H1 (cell line): ENCODE measurements at regions not wholly inside any gene's neighbourhood (a gene's known extent, or its start where the extent isn't known, plus 50 kb on each side); places are given as distances from the start of the nearest gene placed in this dataset.
"Not testable (repeated sequence)": the region's sequence is repeated elsewhere in the genome, so short reads cannot be mapped to it uniquely, and the experiment has no call there.

Source experiments
- CTCF ChIA-PET: fragments of 300-600 bp; sonication (Branson Sonifier 250); formaldehyde crosslinking; loops from one replicate; lab custom pipeline; 2021; ENCODE audit not compliant: partially characterized antibody; lab: Charles Lee
- POLR2A ChIA-PET: fragments of 300-600 bp; sonication (Branson Sonifier 250); formaldehyde crosslinking; loops from one replicate; lab custom pipeline; 2021; ENCODE audit warnings: inconsistent platforms; ENCODE audit not compliant: partially characterized antibody; lab: Charles Lee
- DNase-seq, 2 experiments: peaks; one replicate each; pipeline versions ENCODE4 v3.0.0 to v3.0.0-alpha.2; 2010 to 2022; ENCODE audit warnings: low spot score in 2 of 2, low read depth in 1 of 2, mixed read lengths in 1 of 2
- FAIRE-seq: peaks from 2 replicates; lab custom pipeline; 2011; peaks lifted over from hg19 to GRCh38; lab: Jason Lieb, UNC
- H2AFZ ChIP-seq: 2 replicates; pipeline ENCODE4 v1.8.1; 2012; ENCODE audit warnings: low read length, inconsistent platforms
- H2AK5ac ChIP-seq: 2 replicates; pipeline ENCODE4 v1.6.1; 2013; ENCODE audit warnings: low read depth, low read length
- H2BK120ac ChIP-seq: replicated peaks from 2 replicates; pipeline ENCODE3; 2013; ENCODE audit warnings: low read depth, low read length, inconsistent platforms
- H2BK12ac ChIP-seq: 2 replicates; pipeline ENCODE4 v1.6.1; 2013; ENCODE audit warnings: low read depth, low read length
- H2BK15ac ChIP-seq: 2 replicates; pipeline ENCODE4 v1.6.1; 2013; ENCODE audit warnings: low read length
- H2BK20ac ChIP-seq: 2 replicates; pipeline ENCODE4 v1.6.1; 2013; ENCODE audit warnings: low read length
- H2BK5ac ChIP-seq: 2 replicates; pipeline ENCODE4 v1.6.1; 2013; ENCODE audit warnings: low read depth, low read length
- H3K14ac ChIP-seq: 2 replicates; pipeline ENCODE4 v1.6.1; 2013; ENCODE audit warnings: inconsistent platforms; ENCODE audit not compliant: insufficient read length
- H3K18ac ChIP-seq: 2 replicates; pipeline ENCODE4 v1.6.1; 2013; ENCODE audit warnings: low read length; ENCODE audit errors: extremely low read depth
- H3K23ac ChIP-seq: 2 replicates; pipeline ENCODE4 v1.6.1; 2013; ENCODE audit warnings: inconsistent platforms; ENCODE audit not compliant: insufficient read length
- H3K23me2 ChIP-seq: 2 replicates; pipeline ENCODE4 v1.6.1; 2013; ENCODE audit warnings: low read depth, low read length
- H3K27ac ChIP-seq: 2 replicates; pipeline ENCODE4 v1.6.1; 2011; ENCODE audit warnings: low read depth, low read length, inconsistent platforms
- H3K27me3 ChIP-seq, 4 experiments: replicated peaks in 1 of 4; 1 replicate in 1 of 4; 2 replicates in 3 of 4; pipeline versions ENCODE4 v1.6.1 to v1.8.1; 2011 to 2013; ENCODE audit warnings: low read length in 3 of 4, mild to moderate bottlenecking in 3 of 4, inconsistent platforms in 2 of 4, mixed read lengths in 2 of 4, moderate library complexity in 1 of 4; ENCODE audit not compliant: control insufficient read depth in 3 of 4, insufficient read depth in 3 of 4; ENCODE audit errors: extremely low read depth in 1 of 4
- H3K36me3 ChIP-seq, 4 experiments: 2 replicates each; pipeline versions ENCODE4 v1.6.1 to v1.8.1; 2011 to 2013; ENCODE audit warnings: mild to moderate bottlenecking in 4 of 4, low read length in 3 of 4, moderate library complexity in 2 of 4, control low read depth in 1 of 4, inconsistent platforms in 1 of 4; ENCODE audit not compliant: insufficient read depth in 4 of 4, control insufficient read depth in 2 of 4
- H3K4ac ChIP-seq: replicated peaks from 2 replicates; pipeline ENCODE3; 2013; ENCODE audit warnings: low read length, low read depth, mixed read lengths, inconsistent platforms; ENCODE audit not compliant: insufficient read length
- H3K4me1 ChIP-seq, 4 experiments: replicated peaks in 1 of 4; 1 replicate in 1 of 4; 2 replicates in 3 of 4; pipeline versions ENCODE4 v1.6.1 to v1.8.1; 2011 to 2013; ENCODE audit warnings: low read length in 3 of 4, inconsistent platforms in 2 of 4, mixed read lengths in 1 of 4; ENCODE audit not compliant: insufficient read depth in 4 of 4, control insufficient read depth in 3 of 4
- H3K4me2 ChIP-seq, 2 experiments: 2 replicates each; pipeline versions ENCODE4 v1.6.1 to v1.8.1; 2011 to 2013; ENCODE audit warnings: low read depth in 2 of 2, low read length in 2 of 2, control low read depth in 1 of 2, inconsistent platforms in 1 of 2, mild to moderate bottlenecking in 1 of 2; ENCODE audit not compliant: insufficient read depth in 1 of 2
- H3K4me3 ChIP-seq, 4 experiments: fragments of 200-600, 300-600 bp in 1 of 4; sonication (generic), shearing (Covaris generic), sonication (Bioruptor Twin) in 1 of 4; 2 replicates each; pipeline versions ENCODE4 v1.5.1 to v1.8.1; 2011 to 2016; ENCODE audit warnings: low read length in 4 of 4, low read depth in 3 of 4, control low read depth in 2 of 4, inconsistent platforms in 2 of 4, mild to moderate bottlenecking in 2 of 4, mixed read lengths in 1 of 4, moderate library complexity in 1 of 4; ENCODE audit not compliant: insufficient read depth in 2 of 4; ENCODE audit errors: extremely low read depth in 1 of 4
- H3K56ac ChIP-seq: replicated peaks from 2 replicates; pipeline ENCODE3; 2013; ENCODE audit warnings: low read depth, mild to moderate bottlenecking, mixed read lengths, low read length, inconsistent platforms; ENCODE audit not compliant: insufficient read length
- H3K79me1 ChIP-seq: 2 replicates; pipeline ENCODE4 v1.6.1; 2013; ENCODE audit warnings: low read depth, low read length, control low read depth
- H3K79me2 ChIP-seq, 2 experiments: 2 replicates each; pipeline versions ENCODE4 v1.6.1 to v1.8.1; 2012 to 2013; ENCODE audit warnings: low read length in 2 of 2, mild to moderate bottlenecking in 2 of 2, inconsistent platforms in 1 of 2; ENCODE audit not compliant: insufficient read depth in 2 of 2, control insufficient read depth in 1 of 2
- H3K9ac ChIP-seq, 4 experiments: replicated peaks in 1 of 4; 1 replicate in 1 of 4; 2 replicates in 3 of 4; pipeline versions ENCODE4 v1.6.1 to v1.8.1; 2011 to 2013; ENCODE audit warnings: low read depth in 3 of 4, low read length in 3 of 4, control low read depth in 2 of 4, mild to moderate bottlenecking in 2 of 4, moderate library complexity in 2 of 4, inconsistent platforms in 1 of 4; ENCODE audit errors: extremely low read depth in 1 of 4
- H3K9me3 ChIP-seq, 2 experiments: 2 replicates each; pipeline versions ENCODE4 v1.6.1 to v1.8.1; 2012 to 2013; ENCODE audit warnings: mild to moderate bottlenecking in 2 of 2, moderate library complexity in 2 of 2, control low read depth in 1 of 2, inconsistent platforms in 1 of 2, low read depth in 1 of 2, low read length in 1 of 2, mixed read lengths in 1 of 2; ENCODE audit not compliant: insufficient read depth in 2 of 2
- H4K20me1 ChIP-seq, 2 experiments: replicated peaks in 1 of 2; 2 replicates each; pipeline versions ENCODE3 to v1.8.1; 2011 to 2013; ENCODE audit warnings: inconsistent platforms in 2 of 2, low read length in 2 of 2, mild to moderate bottlenecking in 1 of 2; ENCODE audit not compliant: insufficient read depth in 2 of 2, control insufficient read depth in 1 of 2
- H4K5ac ChIP-seq: 2 replicates; pipeline ENCODE4 v1.6.1; 2013; ENCODE audit warnings: low read length, low read depth, mixed read lengths, inconsistent platforms; ENCODE audit not compliant: insufficient read length
- H4K8ac ChIP-seq: 2 replicates; pipeline ENCODE4 v1.8.0; 2013; ENCODE audit warnings: mild to moderate bottlenecking, moderate library complexity, low read length, inconsistent platforms; ENCODE audit not compliant: insufficient read depth; ENCODE audit errors: extremely low read depth
- H4K91ac ChIP-seq: replicated peaks from 2 replicates; pipeline ENCODE3; 2013; ENCODE audit warnings: low read length, mixed read lengths, inconsistent platforms; ENCODE audit not compliant: insufficient read length
- BRCA1 ChIP-seq: IDR thresholded peaks from 2 replicates; pipeline ENCODE4 v1.6.1; 2012; ENCODE audit warnings: low read depth, low read length, improper control_type of control experiment
- CHD2 ChIP-seq: IDR thresholded peaks from 2 replicates; pipeline ENCODE4 v1.6.1; 2012; ENCODE audit warnings: low read length, improper control_type of control experiment
- WGBS, 2 experiments: shearing (Covaris generic) in 1 of 2; methylation state at CpG; one replicate each; pipeline versions ENCODE4 v1.1.6 to v1.1.7; 2013 to 2015; ENCODE audit warnings: low lambda C conversion rate in 2 of 2, mixed read lengths in 2 of 2, inconsistent platforms in 1 of 2, low coverage in 1 of 2, missing lambda C conversion rate in 1 of 2; ENCODE audit not compliant: insufficient replicate concordance in 2 of 2, insufficient coverage in 1 of 2, insufficient read length in 1 of 2; ENCODE audit errors: extremely low coverage in 1 of 2, missing lambda C conversion rate in 1 of 2; 5-methylcytosine and 5-hydroxymethylcytosine counted together

DNA sequence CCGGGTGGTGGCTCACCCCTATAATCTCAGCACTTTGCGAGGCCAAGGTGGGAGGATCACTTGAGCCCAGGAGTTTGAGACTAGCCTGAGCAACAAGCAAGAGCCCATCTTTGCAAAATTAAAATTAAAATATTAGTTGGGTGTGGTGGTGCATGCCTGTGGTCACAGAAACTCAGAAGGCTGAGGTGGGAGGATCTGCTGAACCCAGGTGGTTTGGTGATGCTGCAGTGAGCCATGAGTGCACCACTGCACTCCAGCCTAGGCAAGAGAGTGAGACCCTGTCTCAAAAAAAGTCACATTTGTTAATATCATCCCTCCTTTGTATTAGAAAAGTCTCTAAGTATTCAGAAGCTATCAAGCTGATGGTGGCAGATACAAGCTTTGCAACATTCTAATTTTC lies 317.5 kb downstream of the ANKRD30A start:
- Histone ChIP-seq H4K8ac (no peak overlapping the region), H3K23me2 (no peaks in the 10 kb centered on the region), H4K5ac (no peak overlapping the region), H3K4ac (no peak overlapping the region), H3K36me3 (no peaks in the 10 kb centered on the region; a peak in 1 of 8 replicates), H4K91ac (no peak overlapping the region), H2BK5ac (no peak overlapping the region), H3K18ac (no peak overlapping the region), H2BK12ac (no peak overlapping the region), H3K79me1 (no peaks in the 10 kb centered on the region), H2AK5ac (no peak overlapping the region), H3K79me2 (no peaks in the 10 kb centered on the region), H3K23ac (no peak overlapping the region), H2AFZ (no peak overlapping the region), H4K20me1 (no peaks in the 10 kb centered on the region), H3K56ac (no peak overlapping the region), H2BK20ac (no peak overlapping the region), H3K4me1 (no peaks in the 10 kb centered on the region), H2BK15ac (no peak overlapping the region), H3K9ac (no peak overlapping the region), H3K9me3 (peaks cover 66 to 90% of the 10 kb centered on the region in 2 experiments), H3K4me2 (no peak overlapping the region), H2BK120ac (no peak overlapping the region), H3K14ac (no peak overlapping the region), H3K27ac (no peak overlapping the region), H3K27me3 (no peaks in the 10 kb centered on the region), H3K4me3 (no peak overlapping the region)
- TF ChIP-seq BRCA1 (no peak), CHD2 (no peak)
- CTCF ChIA-PET = no interaction called here
- POLR2A ChIA-PET = no interaction called here
- 72% methylated on average over 2 of the region's 2 CpGs; no CpG with 5 or more reads in 1 of the 2 experiments for WGBS, 2 experiments
- DNase-seq (no peak), FAIRE-seq (no peak)

DNA sequence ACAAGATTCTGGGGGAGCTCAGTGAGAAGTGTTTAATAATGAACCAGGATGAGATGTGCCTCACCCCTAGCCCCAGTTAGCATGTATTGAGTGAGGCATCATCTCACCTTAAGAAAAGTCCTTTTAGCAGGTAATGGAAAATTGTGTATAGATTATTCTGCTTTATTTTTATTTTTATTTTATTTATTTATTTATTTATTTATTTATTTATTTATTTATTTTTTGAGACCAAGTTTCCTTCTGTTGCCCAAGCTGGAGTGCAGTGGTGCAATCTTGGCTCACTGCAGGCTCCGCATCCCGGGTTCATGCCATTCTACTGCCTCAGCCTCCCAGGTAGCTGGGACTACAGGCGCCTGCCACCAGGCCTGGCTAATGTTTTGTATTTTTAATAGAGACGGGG lies 315.8 kb downstream of the ANKRD30A start:
- H3K18ac ChIP-seq, H2AFZ ChIP-seq, H3K9ac ChIP-seq, H3K79me1 ChIP-seq, H2BK15ac ChIP-seq, H3K4me3 ChIP-seq, H3K36me3 ChIP-seq, H3K14ac ChIP-seq, H3K56ac ChIP-seq, H3K27me3 ChIP-seq, H2BK12ac ChIP-seq, H2BK5ac ChIP-seq, H4K20me1 ChIP-seq, H3K4ac ChIP-seq, POLR2A ChIA-PET, H2AK5ac ChIP-seq, H3K23me2 ChIP-seq, DNase-seq, FAIRE-seq, H2BK120ac ChIP-seq, H2BK20ac ChIP-seq, H3K4me1 ChIP-seq, H4K5ac ChIP-seq, H3K27ac ChIP-seq, H3K79me2 ChIP-seq, H4K91ac ChIP-seq, H3K23ac ChIP-seq, H4K8ac ChIP-seq, H3K4me2 ChIP-seq: not testable (repeated sequence)
- 84% methylated on average over 4 of the region's 4 CpGs; no CpG with 5 or more reads in 1 of the 2 experiments for whole genome bisulfite sequencing, 2 experiments
- peaks cover 64 to 92% of the 10 kb centered on the region in 2 experiments for H3K9me3 ChIP-seq
- CTCF ChIA-PET = interaction anchor here (0.7 kb wide), 1 partner anchor 26 kb away, joined by 3 read pairs; no protein-coding TSS in a partner anchor
